ENCODE measurements at regions not wholly inside any gene's neighbourhood (a gene's known extent, or its start where the extent isn't known, plus 50 kb on each side); places are given as distances from the start of the nearest gene placed in this dataset.
"Not testable (repeated sequence)": the region's sequence is repeated elsewhere in the genome, so short reads cannot be mapped to it uniquely, and the experiment has no call there.

DNA sequence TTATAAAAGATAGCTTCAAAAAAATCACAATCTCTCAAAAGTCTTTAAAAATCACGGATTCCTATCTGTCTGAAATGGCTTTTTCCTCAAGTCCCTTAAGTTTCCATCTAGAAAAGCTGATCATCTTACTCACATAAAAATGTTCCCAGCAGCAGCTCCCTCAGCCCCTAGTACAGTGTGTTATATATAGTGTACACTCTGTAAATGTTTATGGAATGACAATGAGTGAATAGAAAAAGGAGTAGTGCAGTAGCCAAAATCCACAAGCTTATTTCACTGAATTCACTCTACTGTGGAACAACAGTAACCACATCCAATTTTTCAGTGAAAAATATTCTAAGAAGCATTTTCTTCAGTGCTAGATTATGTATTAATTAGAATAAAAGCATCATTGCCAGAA, 609.4 kb downstream of the DTWD2 start:
- no peak for DNase-seq (ENCODE audit: low read depth in 2 of 2)

GRCh38 chr5:118377420-118377819, 610.9 kb downstream of the DTWD2 start:
- no peak for DNase-seq (ENCODE audit: low read depth in 2 of 2)

GRCh38 chr5:118371973-118372831, 616.1 kb downstream of the DTWD2 start:
- no peak for DNase-seq (ENCODE audit: low read depth in 2 of 2)

GRCh38 chr5:118366429-118366828, 621.9 kb downstream of the DTWD2 start:
- no peak for DNase-seq (ENCODE audit: low read depth in 2 of 2)

GRCh38 chr5:118365718-118366117, 622.6 kb downstream of the DTWD2 start:
- DNase-seq (ENCODE audit: low read depth in 2 of 2), result no peak

- DNase-seq (ENCODE audit: low read depth in 2 of 2), result no peak
These were observed 633.5 kb downstream of the DTWD2 start for GRCh38 chr5:118354797-118355196.

- DNase-seq (ENCODE audit: low read depth in 2 of 2), result no peak
These were observed 634.4 kb downstream of the DTWD2 start for GRCh38 chr5:118353970-118354369.

GRCh38 chr5:118336468-118336867, 651.9 kb downstream of the DTWD2 start:
- DNase-seq (ENCODE audit: low read depth in 2 of 2), result no peak

DNA sequence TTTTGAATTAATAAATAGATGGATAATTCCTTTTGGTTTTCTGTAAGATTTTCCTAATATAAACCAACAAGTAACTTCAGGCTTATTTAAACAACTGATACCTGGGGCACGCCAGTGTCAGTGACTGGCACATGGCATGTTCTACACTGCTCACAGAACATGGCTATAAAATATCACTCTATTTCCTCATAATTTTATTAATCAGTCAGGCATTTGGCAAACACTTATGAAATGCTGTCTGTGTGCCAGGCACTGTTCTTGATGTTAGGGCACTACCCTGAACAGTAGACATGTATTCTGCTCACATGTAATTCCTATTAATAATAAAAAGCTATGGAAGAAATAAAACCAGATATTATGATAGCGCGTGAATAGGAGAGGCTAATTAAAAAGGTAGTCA, 661.0 kb downstream of the DTWD2 start:
- DNase-seq (ENCODE audit: low read depth in 2 of 2), result no peak

DNA sequence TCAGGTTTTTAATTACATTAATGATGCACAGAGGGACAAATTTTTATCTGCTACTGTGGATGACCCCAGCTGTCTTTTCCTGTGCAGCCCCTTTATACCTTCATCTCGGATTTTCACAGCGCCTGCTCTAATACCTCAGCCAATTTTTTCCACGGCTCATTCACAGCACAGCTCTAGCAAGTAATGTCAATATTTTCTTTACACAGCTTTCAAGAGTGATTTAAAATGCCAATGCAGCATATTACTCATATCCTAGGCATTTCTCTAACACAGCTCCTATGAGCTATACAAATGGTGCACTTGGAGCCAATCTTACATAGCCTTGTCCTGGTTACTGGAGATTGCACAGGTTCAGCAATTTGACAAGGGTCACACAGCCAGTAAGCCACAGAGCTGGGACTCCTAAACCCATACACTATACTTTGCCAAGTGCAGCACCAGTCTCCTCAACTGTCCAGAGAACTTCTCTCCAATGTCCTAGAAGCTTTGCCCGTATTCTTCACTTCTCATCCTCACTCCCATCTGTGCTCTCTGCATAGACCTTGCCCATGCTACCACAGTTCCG, 661.8 kb downstream of the DTWD2 start:
- no peak for DNase-seq (ENCODE audit: low read depth in 2 of 2)

- no peak for DNase-seq (ENCODE audit: low read depth in 2 of 2)
These were observed 662.4 kb downstream of the DTWD2 start for GRCh38 chr5:118325931-118326330.

DNA sequence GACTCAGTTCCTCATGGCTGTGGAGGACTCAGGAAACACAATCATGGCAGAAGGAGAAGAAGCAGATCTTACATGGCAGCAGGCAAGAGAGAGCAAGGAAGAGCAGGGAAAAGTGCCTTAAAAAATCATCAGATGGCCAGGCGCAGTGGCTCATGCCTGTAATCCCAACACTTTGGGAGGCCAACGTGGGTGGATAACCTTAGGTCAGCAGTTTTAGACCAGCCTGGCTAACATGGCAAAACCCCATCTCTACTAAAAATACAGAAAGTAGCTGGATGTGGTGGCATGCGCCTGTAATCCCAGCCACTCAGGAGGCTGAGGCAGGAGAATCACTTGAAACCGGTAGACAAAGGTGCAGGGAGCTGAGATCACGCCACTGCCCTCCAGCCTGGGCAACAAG, 664.6 kb downstream of the DTWD2 start:
- not testable (repeated sequence) for DNase-seq (ENCODE audit: low read depth in 2 of 2)

DNA sequence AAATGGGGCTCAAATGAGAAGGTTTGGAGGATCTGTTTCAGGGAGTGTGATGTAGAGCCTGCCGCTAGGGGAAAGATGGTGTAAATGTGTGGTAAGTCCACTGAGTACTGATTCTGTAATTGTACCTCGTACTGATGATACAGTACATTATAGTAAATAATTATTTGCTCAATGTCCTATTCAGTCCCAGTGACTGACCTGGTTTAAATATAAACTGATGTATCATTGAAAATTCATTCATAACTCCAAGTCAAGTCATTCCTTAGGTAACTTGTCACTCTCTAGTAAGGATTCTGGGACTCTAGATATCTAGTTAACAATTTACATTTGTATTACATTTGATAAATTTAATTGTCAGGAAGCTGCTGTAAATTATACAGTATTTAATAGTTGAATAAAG, 667.3 kb downstream of the DTWD2 start:
- DNase-seq (ENCODE audit: low read depth in 2 of 2), result no peak

GRCh38 chr5:118320121-118320520, 668.2 kb downstream of the DTWD2 start:
- DNase-seq (ENCODE audit: low read depth in 2 of 2), result no peak

- no peak for DNase-seq (ENCODE audit: low read depth in 2 of 2)
These were observed 673.4 kb downstream of the DTWD2 start for GRCh38 chr5:118314931-118315330.

DNA sequence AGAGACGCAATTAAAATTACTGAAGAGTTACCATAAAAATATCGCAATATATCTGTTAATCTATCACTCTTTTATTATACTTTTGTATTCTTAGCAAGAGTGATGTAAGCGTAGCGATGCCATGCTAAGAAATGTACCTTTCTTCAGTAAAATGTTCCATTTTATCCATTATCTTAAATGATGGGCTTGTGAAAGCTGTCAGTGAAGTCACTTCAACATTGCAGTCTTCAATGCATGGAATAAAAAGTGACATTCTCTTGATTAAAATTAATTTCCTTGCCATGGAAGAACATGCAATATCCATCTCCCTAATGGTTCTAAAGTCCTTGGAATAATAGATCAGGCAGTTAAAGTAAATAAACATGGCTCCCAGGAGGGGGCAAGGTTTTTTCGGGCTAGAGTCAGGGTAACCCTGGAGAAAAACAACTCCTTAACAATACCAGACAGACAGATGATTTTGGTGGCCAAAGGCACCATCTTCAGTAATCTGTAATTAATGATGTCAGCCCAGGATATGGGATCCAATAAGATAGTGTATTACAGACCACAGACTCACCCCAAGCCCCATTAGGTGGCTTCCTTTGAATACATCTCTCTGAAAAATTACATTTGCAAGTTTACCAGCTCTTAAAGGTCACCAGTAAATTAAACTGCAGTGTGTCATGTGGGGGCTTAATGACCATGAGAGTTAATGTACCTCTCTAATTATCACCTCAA, 677.1 kb downstream of the DTWD2 start:
- no peak for DNase-seq (ENCODE audit: low read depth in 2 of 2)

DNA sequence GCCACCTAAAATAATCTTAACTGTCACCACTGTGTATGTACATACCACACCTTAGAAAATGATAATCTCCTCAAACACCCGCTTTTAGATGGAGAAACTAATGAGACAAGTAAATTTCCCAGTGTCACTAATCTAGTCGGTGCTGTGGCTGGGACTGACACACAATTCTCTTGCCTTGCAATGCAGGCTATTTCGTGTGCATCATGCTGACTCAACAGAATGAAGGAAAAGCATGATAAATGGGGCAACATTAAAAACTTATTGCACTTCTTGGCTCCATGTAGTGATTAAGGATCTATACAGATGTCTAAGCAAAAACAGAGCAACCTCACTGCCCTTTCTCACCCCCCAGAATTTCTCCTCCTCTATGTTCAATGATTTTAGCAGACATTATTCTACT, 677.9 kb downstream of the DTWD2 start:
- DNase-seq (ENCODE audit: low read depth in 2 of 2), result no peak

- DNase-seq (ENCODE audit: low read depth in 2 of 2), result no peak
These were observed 685.1 kb downstream of the DTWD2 start for GRCh38 chr5:118303296-118303695.

GRCh38 chr5:118302786-118303185, 685.6 kb downstream of the DTWD2 start:
- DNase-seq (ENCODE audit: low read depth in 2 of 2), result no peak

- no peak for DNase-seq (ENCODE audit: low read depth in 2 of 2)
These were observed 686.7 kb downstream of the DTWD2 start for GRCh38 chr5:118301696-118302095.

GRCh38 chr5:118295045-118295444, 693.3 kb downstream of the DTWD2 start:
- no peak for DNase-seq (ENCODE audit: low read depth in 2 of 2)

DNA sequence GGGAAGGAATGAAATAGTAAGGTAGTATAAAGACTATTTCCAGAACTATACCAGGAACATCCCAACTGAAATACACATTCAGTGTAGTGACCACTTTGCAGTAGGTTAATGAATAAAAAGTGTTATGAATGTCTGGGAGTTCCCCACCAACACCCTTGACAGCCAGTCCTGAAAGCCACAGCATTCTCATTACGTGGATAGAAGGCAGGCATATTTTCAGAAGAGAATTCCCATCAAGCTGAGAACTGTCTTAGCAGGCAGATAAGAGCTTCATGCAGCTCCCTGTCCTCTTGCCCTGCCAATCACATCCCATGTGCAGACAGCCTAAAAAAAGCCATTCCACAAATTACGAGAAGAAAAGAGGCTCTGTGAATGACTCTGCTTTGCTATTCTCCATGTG, 695.0 kb downstream of the DTWD2 start:
- no peak for DNase-seq (ENCODE audit: low read depth in 2 of 2)

DNA sequence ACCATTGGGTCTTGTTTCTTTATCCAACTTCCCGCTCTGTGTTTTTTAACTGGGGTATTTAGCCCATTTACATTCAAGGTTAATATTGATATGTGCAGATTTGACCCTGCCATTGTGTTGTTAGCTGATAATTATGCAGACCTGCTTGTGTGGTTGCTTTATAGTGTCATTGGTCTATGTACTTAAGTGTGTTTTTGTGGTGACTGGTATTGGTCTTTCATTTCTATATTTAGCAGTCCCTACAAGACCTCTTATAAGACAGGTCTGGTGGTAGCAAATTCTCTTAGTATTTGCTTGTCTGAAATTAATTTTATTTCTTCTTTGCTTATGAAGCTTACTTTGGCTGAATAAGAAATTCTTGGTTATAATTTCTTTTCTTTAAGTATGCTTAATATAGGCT, 698.1 kb downstream of the DTWD2 start:
- no peak for DNase-seq (ENCODE audit: low read depth in 2 of 2)

All from stimulated activated CD4-positive, alpha-beta T cell treated with anti-CD3 and anti-CD28 coated beads, Interleukin-1b, Interleukin-23, amount 100 ng/mL, for 1 hour (primary cell).